ENCODE measurements at regions not wholly inside any gene's neighbourhood (a gene's known extent, or its start where the extent isn't known, plus 50 kb on each side); places are given as distances from the start of the nearest gene placed in this dataset.
A peak's percentile ranks its signal among the peaks of the same experiment; 100 is the strongest.
"Not testable (repeated sequence)": the region's sequence is repeated elsewhere in the genome, so short reads cannot be mapped to it uniquely, and the experiment has no call there.

- H3K36me3 Mint-ChIP-seq (ENCODE audit: low read depth): no peaks in the 10 kb centered on the region
- H3K27ac Mint-ChIP-seq: no peak overlapping the region
- H3K4me3 Mint-ChIP-seq: no peak overlapping the region
- H3K9me3 Mint-ChIP-seq: no peaks in the 10 kb centered on the region
- H3K27me3 Mint-ChIP-seq: peaks cover 2% of the 10 kb centered on the region
- no peaks in the 10 kb centered on the region for H3K4me1 Mint-ChIP-seq
- ATAC-seq (no peak), DNase-seq (no peak)
Observed at GRCh38 chr9:68629042-68629441, 76.0 kb upstream of the PIP5K1B start.

GRCh38 chr9:68631811-68632210, 73.2 kb upstream of the PIP5K1B start:
- Mint-ChIP-seq H3K9me3 (no peaks in the 10 kb centered on the region), H3K36me3 (ENCODE audit: low read depth) (no peaks in the 10 kb centered on the region), H3K27ac (no peak overlapping the region), H3K4me3 (no peak overlapping the region), H3K4me1 (peaks cover 2% of the 10 kb centered on the region), H3K27me3 (peaks cover 4% of the 10 kb centered on the region)
- DNase-seq (no peak), ATAC-seq (no peak)

- ATAC-seq (no peak), DNase-seq (no peak)
- H3K36me3 Mint-ChIP-seq (ENCODE audit: low read depth): no peaks in the 10 kb centered on the region
- no peak overlapping the region for H3K4me3 Mint-ChIP-seq
- H3K27ac Mint-ChIP-seq: no peak overlapping the region
- H3K4me1 Mint-ChIP-seq: peaks cover 16% of the 10 kb centered on the region
- peaks cover 5% of the 10 kb centered on the region for H3K27me3 Mint-ChIP-seq
- H3K9me3 Mint-ChIP-seq: no peaks in the 10 kb centered on the region
Observed at GRCh38 chr9:68637020-68637419, 68.0 kb upstream of the PIP5K1B start.

- peaks cover 24% of the 10 kb centered on the region for H3K4me1 Mint-ChIP-seq
- ATAC-seq; H3K9me3 Mint-ChIP-seq; DNase-seq; H3K4me3 Mint-ChIP-seq; H3K27me3 Mint-ChIP-seq; H3K36me3 Mint-ChIP-seq (ENCODE audit: low read depth): not testable (repeated sequence)
- H3K27ac Mint-ChIP-seq: peak overlapping the region; percentile 16
Observed at GRCh38 chr9:68639261-68639660, 65.8 kb upstream of the PIP5K1B start.

- peaks cover 33% of the 10 kb centered on the region for H3K4me1 Mint-ChIP-seq
- H3K27ac Mint-ChIP-seq: peak overlapping the region; percentile 34
- H3K9me3 Mint-ChIP-seq: no peaks in the 10 kb centered on the region
- H3K27me3 Mint-ChIP-seq: peaks cover 7% of the 10 kb centered on the region
- no peaks in the 10 kb centered on the region for H3K36me3 Mint-ChIP-seq (ENCODE audit: low read depth)
- no peak for DNase-seq
- no peak overlapping the region for H3K4me3 Mint-ChIP-seq
- peak; percentile 44 for ATAC-seq
Observed at GRCh38 chr9:68640421-68641089, 64.5 kb upstream of the PIP5K1B start.

- ATAC-seq: peak; percentile 17
Observed at GRCh38 chr9:68643901-68644809, 60.9 kb upstream of the PIP5K1B start.

GRCh38 chr9:68644831-68645230, 60.2 kb upstream of the PIP5K1B start:
- H3K36me3 Mint-ChIP-seq (ENCODE audit: low read depth): no peaks in the 10 kb centered on the region
- no peak overlapping the region for H3K27ac Mint-ChIP-seq

More at GRCh38 chr9:68643901-68644809, 60.9 kb upstream of the PIP5K1B start:
- no peak for DNase-seq
- Mint-ChIP-seq H3K9me3 (no peaks in the 10 kb centered on the region), H3K27me3 (peaks cover 5% of the 10 kb centered on the region), H3K4me1 (peaks cover 30% of the 10 kb centered on the region), H3K27ac (peak overlapping the region; percentile 71), H3K4me3 (no peak overlapping the region), H3K36me3 (ENCODE audit: low read depth) (no peaks in the 10 kb centered on the region)

GRCh38 chr9:68648164-68648563, 56.9 kb upstream of the PIP5K1B start:
- DNase-seq (no peak), ATAC-seq (no peak)
- H3K27me3 Mint-ChIP-seq: peaks cover 12% of the 10 kb centered on the region
- H3K9me3 Mint-ChIP-seq: peaks cover 4% of the 10 kb centered on the region
- no peak overlapping the region for H3K27ac Mint-ChIP-seq
- H3K4me3 Mint-ChIP-seq: no peak overlapping the region
- peaks cover 5% of the 10 kb centered on the region for H3K36me3 Mint-ChIP-seq (ENCODE audit: low read depth)
- peaks cover 50% of the 10 kb centered on the region for H3K4me1 Mint-ChIP-seq

More at GRCh38 chr9:68644831-68645230, 60.2 kb upstream of the PIP5K1B start:
- ATAC-seq (no peak), DNase-seq (no peak)
- no peaks in the 10 kb centered on the region for H3K9me3 Mint-ChIP-seq
- H3K4me1 Mint-ChIP-seq: peaks cover 28% of the 10 kb centered on the region
- H3K4me3 Mint-ChIP-seq: no peak overlapping the region
- peaks cover 7% of the 10 kb centered on the region for H3K27me3 Mint-ChIP-seq

- peaks cover 54% of the 10 kb centered on the region for H3K4me1 Mint-ChIP-seq
- ATAC-seq (no peak), DNase-seq (no peak)
- H3K4me3 Mint-ChIP-seq: no peak overlapping the region
- peaks cover 18% of the 10 kb centered on the region for H3K27me3 Mint-ChIP-seq
- H3K36me3 Mint-ChIP-seq (ENCODE audit: low read depth): peaks cover 5% of the 10 kb centered on the region
- H3K27ac Mint-ChIP-seq: no peak overlapping the region
- H3K9me3 Mint-ChIP-seq: peaks cover 4% of the 10 kb centered on the region
Observed at GRCh38 chr9:68648971-68649370, 56.1 kb upstream of the PIP5K1B start.

- H3K27ac Mint-ChIP-seq: peak overlapping the region; percentile 88
- peaks cover 50% of the 10 kb centered on the region for H3K4me1 Mint-ChIP-seq
- peaks cover 4% of the 10 kb centered on the region for H3K9me3 Mint-ChIP-seq
- peaks cover 5% of the 10 kb centered on the region for H3K36me3 Mint-ChIP-seq (ENCODE audit: low read depth)
- peak overlapping the region; percentile 39 for H3K4me3 Mint-ChIP-seq
- no peak for DNase-seq
- peak; percentile 72 for ATAC-seq
- peaks cover 24% of the 10 kb centered on the region for H3K27me3 Mint-ChIP-seq
Observed at GRCh38 chr9:68651280-68651893, 53.7 kb upstream of the PIP5K1B start.

- peak; percentile 94 for ATAC-seq
- Mint-ChIP-seq H3K9me3 (peaks cover 4% of the 10 kb centered on the region), H3K4me1 (peaks cover 50% of the 10 kb centered on the region), H3K27me3 (peaks cover 35% of the 10 kb centered on the region), H3K36me3 (ENCODE audit: low read depth) (peaks cover 5% of the 10 kb centered on the region), H3K27ac (peak overlapping the region; percentile 88), H3K4me3 (peak overlapping the region; percentile 27)
- DNase-seq: peak; percentile 47
Observed at GRCh38 chr9:68653141-68653595, 51.9 kb upstream of the PIP5K1B start.

GRCh38 chr9:68654075-68654474, 51.0 kb upstream of the PIP5K1B start:
- DNase-seq: no peak
- no peak overlapping the region for H3K4me3 Mint-ChIP-seq
- peaks cover 46% of the 10 kb centered on the region for H3K4me1 Mint-ChIP-seq
- H3K27me3 Mint-ChIP-seq: peaks cover 35% of the 10 kb centered on the region
- no peak for ATAC-seq
- peaks cover 4% of the 10 kb centered on the region for H3K9me3 Mint-ChIP-seq
- peak overlapping the region; percentile 88 for H3K27ac Mint-ChIP-seq
- H3K36me3 Mint-ChIP-seq (ENCODE audit: low read depth): peaks cover 5% of the 10 kb centered on the region
